GM13976 (cell line): ENCODE measurements at regions not wholly inside any gene's neighbourhood (a gene's known extent, or its start where the extent isn't known, plus 50 kb on each side); places are given as distances from the start of the nearest gene placed in this dataset.

Experiments
- DNase-seq: peaks from one replicate; pipeline ENCODE4 v3.0.0; 2012; ENCODE audit warnings: low spot score
- CTCF ChIP-seq: IDR thresholded peaks from 2 replicates; pipeline ENCODE4 v1.5.1; 2012; ENCODE audit warnings: borderline replicate concordance, mild to moderate bottlenecking; ENCODE audit not compliant: insufficient read depth; ENCODE audit errors: extremely low read depth, missing control alignments, control extremely low read depth
- in situ Hi-C: fragments of 300-500 bp; cut with MboI; formaldehyde crosslinking; loops from one replicate; pipeline ENCODE4 v1.12.0; 2022; ENCODE audit warnings: low sequenced_read_pairs, mixed read lengths, inconsistent platforms; ENCODE audit not compliant: unreplicated experiment

- DNase-seq = no peak
- in situ Hi-C loops = no loop called here
- TF ChIP-seq CTCF = no peak
These were observed 326.2 kb upstream of the RGS6 start for GRCh38 chr14:71606064-71606463.

GRCh38 chr14:71606575-71606974 is 325.7 kb upstream of the RGS6 start:
- in situ Hi-C loops = no loop called here
- peak; percentile 23 for DNase-seq
- TF ChIP-seq CTCF = no peak

GRCh38 chr14:71607056-71607455 is 325.2 kb upstream of the RGS6 start:
- DNase-seq = peak; percentile 26
- no peak for TF ChIP-seq CTCF
- in situ Hi-C loops = no loop called here

GRCh38 chr14:71610149-71610548 is 322.1 kb upstream of the RGS6 start:
- no peak for TF ChIP-seq CTCF
- in situ Hi-C loops = no loop called here
- DNase-seq = no peak

DNA sequence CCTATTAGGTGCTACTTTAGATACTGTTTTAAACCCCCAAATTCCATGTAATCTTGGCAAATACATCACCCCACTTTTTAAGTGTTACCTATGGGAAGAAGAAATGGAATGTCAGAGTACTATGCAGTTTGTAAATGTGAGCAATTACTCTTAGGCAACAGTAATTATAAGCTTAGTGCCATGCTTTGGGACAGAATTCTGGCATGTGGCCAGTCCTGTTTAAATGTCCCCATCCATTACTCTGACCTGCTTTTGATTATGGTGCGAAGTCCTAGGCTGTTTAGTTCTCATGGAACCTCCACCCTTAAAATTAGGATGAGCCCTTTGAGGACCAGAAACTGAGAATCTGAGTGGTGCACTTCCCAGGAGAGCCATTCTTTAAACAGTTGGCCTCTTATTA is 321.4 kb upstream of the RGS6 start:
- in situ Hi-C loops = no loop called here

DNA sequence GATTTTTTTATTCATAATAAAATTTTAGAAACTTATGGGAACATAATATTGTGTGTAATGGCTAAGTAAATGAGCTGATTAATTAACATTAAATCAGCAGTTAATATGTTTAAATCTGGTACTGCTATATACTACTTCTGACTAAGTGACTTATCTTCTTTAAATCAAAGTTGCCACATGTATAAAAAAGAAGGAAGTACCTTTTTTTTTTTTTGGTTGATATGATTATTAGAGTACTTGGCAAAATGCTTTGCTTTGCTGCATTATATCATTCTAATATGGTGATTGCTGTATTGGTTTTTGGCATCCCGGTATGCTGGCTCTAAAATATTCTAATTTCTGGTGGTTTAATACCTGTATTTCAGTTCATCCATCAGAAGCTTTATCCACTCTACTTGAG is 319.1 kb upstream of the RGS6 start:
- in situ Hi-C loops = no loop called here
- no peak for TF ChIP-seq CTCF
- DNase-seq = no peak

More for the DNA sequence above, 321.4 kb upstream of the RGS6 start:
- no peak for TF ChIP-seq CTCF
- DNase-seq = no peak

DNA sequence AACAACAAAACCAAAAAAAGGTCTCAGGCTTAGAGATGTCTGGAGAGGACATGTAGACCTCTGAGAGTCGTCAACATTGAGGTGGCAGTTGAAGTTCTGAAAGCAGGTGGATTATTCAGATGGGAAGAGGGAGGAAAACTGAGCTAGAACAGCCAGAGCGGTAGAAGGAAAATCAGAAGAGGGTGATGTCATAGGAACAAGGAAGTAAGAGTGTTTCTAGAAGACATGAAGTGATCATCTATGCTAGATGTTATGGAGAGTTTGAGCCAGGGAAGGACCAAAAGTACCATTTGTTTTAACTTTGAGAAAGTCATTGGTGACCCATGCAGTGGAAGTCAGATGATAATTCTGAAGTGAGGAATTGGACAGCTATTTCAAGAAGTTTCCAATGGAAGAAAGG is 316.2 kb upstream of the RGS6 start:
- TF ChIP-seq CTCF = no peak
- in situ Hi-C loops = no loop called here
- no peak for DNase-seq
